Neural progenitor cell (in vitro differentiated cells): ENCODE measurements at regions not wholly inside any gene's neighbourhood (a gene's known extent, or its start where the extent isn't known, plus 50 kb on each side); places are given as distances from the start of the nearest gene placed in this dataset.

Source experiments
- EZH2 ChIP-seq: fragments of 200-600 bp; sonication (generic); IDR thresholded peaks from 2 replicates; pipeline ENCODE4 v1.6.1; 2017; ENCODE audit warnings: antibody characterized with exemption, mild to moderate bottlenecking, moderate library complexity
- EZH2phosphoT487 ChIP-seq: fragments of 200-600 bp; sonication (generic); IDR thresholded peaks from 2 replicates; pipeline ENCODE4 v1.6.1; 2017; ENCODE audit warnings: antibody characterized with exemption
- TF ChIP-seq, protein P1 (sequence below): fragments of 200-600 bp; sonication (generic); IDR thresholded peaks from 2 replicates; pipeline ENCODE4 v1.5.1; 2017; ENCODE audit warnings: antibody characterized with exemption, mild to moderate bottlenecking

- TF ChIP-seq, protein P1, sequence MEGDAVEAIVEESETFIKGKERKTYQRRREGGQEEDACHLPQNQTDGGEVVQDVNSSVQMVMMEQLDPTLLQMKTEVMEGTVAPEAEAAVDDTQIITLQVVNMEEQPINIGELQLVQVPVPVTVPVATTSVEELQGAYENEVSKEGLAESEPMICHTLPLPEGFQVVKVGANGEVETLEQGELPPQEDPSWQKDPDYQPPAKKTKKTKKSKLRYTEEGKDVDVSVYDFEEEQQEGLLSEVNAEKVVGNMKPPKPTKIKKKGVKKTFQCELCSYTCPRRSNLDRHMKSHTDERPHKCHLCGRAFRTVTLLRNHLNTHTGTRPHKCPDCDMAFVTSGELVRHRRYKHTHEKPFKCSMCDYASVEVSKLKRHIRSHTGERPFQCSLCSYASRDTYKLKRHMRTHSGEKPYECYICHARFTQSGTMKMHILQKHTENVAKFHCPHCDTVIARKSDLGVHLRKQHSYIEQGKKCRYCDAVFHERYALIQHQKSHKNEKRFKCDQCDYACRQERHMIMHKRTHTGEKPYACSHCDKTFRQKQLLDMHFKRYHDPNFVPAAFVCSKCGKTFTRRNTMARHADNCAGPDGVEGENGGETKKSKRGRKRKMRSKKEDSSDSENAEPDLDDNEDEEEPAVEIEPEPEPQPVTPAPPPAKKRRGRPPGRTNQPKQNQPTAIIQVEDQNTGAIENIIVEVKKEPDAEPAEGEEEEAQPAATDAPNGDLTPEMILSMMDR: no peak
- no peak for TF ChIP-seq EZH2
- no peak for TF ChIP-seq EZH2phosphoT487
Measured at GRCh38 chr3:111143-112069, 85.2 kb upstream of the CHL1 start.
